ENCODE measurements at regions not wholly inside any gene's neighbourhood (a gene's known extent, or its start where the extent isn't known, plus 50 kb on each side); places are given as distances from the start of the nearest gene placed in this dataset.
"Not testable (repeated sequence)": the region's sequence is repeated elsewhere in the genome, so short reads cannot be mapped to it uniquely, and the experiment has no call there.

GRCh38 chr3:26042126-26042525 is 252.2 kb downstream of the OXSM start:
- not testable (repeated sequence) for TF ChIP-seq GABPA (tag; conservative IDR thresholded peaks at IDR 0.05; ENCODE audit: low read depth); ZNF75A (CRISPR knock-in tag; IDR thresholded peaks at IDR 0.05); MEF2A (IDR thresholded peaks at IDR 0.05; ENCODE audit: control insufficient read depth, low read depth, low read length); RCOR1 (IDR thresholded peaks at IDR 0.05; ENCODE audit: borderline replicate concordance in 1 of 2, low read depth in 2 of 2, low read length in 2 of 2); CTCF (IDR thresholded peaks at IDR 0.05 in 2 of 3, conservative IDR thresholded peaks at IDR 0.05 in 1 of 3; ENCODE audit: insufficient read depth in 2 of 3, low read depth in 1 of 3, low read length in 3 of 3); CREB1 (IDR thresholded peaks at IDR 0.05); CREB1 (CRISPR knock-in tag; IDR thresholded peaks at IDR 0.05); NR2F6 (CRISPR knock-in tag; IDR thresholded peaks at IDR 0.05); POLR2AphosphoS5 (IDR thresholded peaks at IDR 0.05; ENCODE audit: control insufficient read depth, insufficient read depth, low read depth, low read length)
- TF ChIP-seq, protein P1, sequence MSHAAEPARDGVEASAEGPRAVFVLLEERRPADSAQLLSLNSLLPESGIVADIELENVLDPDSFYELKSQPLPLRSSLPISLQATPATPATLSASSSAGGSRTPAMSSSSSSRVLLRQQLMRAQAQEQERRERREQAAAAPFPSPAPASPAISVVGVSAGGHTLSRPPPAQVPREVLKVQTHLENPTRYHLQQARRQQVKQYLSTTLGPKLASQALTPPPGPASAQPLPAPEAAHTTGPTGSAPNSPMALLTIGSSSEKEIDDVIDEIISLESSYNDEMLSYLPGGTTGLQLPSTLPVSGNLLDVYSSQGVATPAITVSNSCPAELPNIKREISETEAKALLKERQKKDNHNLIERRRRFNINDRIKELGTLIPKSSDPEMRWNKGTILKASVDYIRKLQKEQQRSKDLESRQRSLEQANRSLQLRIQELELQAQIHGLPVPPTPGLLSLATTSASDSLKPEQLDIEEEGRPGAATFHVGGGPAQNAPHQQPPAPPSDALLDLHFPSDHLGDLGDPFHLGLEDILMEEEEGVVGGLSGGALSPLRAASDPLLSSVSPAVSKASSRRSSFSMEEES (CRISPR knock-in tag; IDR thresholded peaks at IDR 0.05) = not testable (repeated sequence)
- TF ChIP-seq, protein P2, sequence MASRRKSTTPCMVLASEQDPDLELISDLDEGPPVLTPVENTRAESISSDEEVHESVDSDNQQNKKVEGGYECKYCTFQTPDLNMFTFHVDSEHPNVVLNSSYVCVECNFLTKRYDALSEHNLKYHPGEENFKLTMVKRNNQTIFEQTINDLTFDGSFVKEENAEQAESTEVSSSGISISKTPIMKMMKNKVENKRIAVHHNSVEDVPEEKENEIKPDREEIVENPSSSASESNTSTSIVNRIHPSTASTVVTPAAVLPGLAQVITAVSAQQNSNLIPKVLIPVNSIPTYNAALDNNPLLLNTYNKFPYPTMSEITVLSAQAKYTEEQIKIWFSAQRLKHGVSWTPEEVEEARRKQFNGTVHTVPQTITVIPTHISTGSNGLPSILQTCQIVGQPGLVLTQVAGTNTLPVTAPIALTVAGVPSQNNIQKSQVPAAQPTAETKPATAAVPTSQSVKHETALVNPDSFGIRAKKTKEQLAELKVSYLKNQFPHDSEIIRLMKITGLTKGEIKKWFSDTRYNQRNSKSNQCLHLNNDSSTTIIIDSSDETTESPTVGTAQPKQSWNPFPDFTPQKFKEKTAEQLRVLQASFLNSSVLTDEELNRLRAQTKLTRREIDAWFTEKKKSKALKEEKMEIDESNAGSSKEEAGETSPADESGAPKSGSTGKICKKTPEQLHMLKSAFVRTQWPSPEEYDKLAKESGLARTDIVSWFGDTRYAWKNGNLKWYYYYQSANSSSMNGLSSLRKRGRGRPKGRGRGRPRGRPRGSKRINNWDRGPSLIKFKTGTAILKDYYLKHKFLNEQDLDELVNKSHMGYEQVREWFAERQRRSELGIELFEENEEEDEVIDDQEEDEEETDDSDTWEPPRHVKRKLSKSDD (conservative IDR thresholded peaks at IDR 0.05; ENCODE audit: low read length) = not testable (repeated sequence)

Data from K562 (cell line).